Lower lobe of right lung (tissue), 2 donors: ENCODE measurements at regions not wholly inside any gene's neighbourhood (a gene's known extent, or its start where the extent isn't known, plus 50 kb on each side); places are given as distances from the start of the nearest gene placed in this dataset.

Experiments used
- ATAC-seq, 2 donors: fragments of 200-7000 bp; cut with Tn5 transposase; one replicate each; pipeline ENCODE4 v1.9.1; 2020 to 2022; ENCODE audit warnings: mild to moderate bottlenecking in 2 of 2, moderate library complexity in 2 of 2
- DNase-seq: peaks from one replicate; pipeline ENCODE4 v3.0.0-alpha.2; 2020
- H3K27ac ChIP-seq: fragments of 200-600 bp; one replicate; pipeline ENCODE4 v1.8.0; 2022
- H3K27me3 ChIP-seq: fragments of 200-600 bp; one replicate; pipeline ENCODE4 v1.8.0; 2022; ENCODE audit warnings: low read depth
- H3K36me3 ChIP-seq: fragments of 200-600 bp; one replicate; pipeline ENCODE4 v1.8.0; 2022; ENCODE audit warnings: mild to moderate bottlenecking
- H3K4me1 ChIP-seq: fragments of 200-600 bp; one replicate; pipeline ENCODE4 v1.8.0; 2022
- H3K4me3 ChIP-seq: fragments of 200-600 bp; one replicate; pipeline ENCODE4 v1.8.0; 2022; ENCODE audit warnings: mild to moderate bottlenecking
- H3K9me3 ChIP-seq: fragments of 200-600 bp; one replicate; pipeline ENCODE4 v1.8.0; 2022
- CTCF ChIP-seq: fragments of 200-600 bp; IDR thresholded peaks from one replicate; pipeline ENCODE4 v1.8.0; 2022; ENCODE audit warnings: antibody characterized with exemption, mild to moderate bottlenecking
- intact Hi-C: fragments of 100-400 bp; cut with DNase I; formaldehyde crosslinking; loops from one replicate; pipeline ENCODE4 v1.11.0; 2022
- donor health status: DM: no; HTN: yes; CAD: no; lungs with severe emphysema.

GRCh38 chr10:70974351-70974901, 86.1 kb upstream of the PCBD1 start:
- H3K9me3 ChIP-seq = peaks cover 7% of the 10 kb centered on the region
- DNase-seq = no peak
- H3K4me1 ChIP-seq = no peaks in the 10 kb centered on the region
- no peak overlapping the region for H3K27ac ChIP-seq
- no peak overlapping the region for H3K4me3 ChIP-seq
- no peak for TF ChIP-seq CTCF
- H3K27me3 ChIP-seq = peaks cover 7% of the 10 kb centered on the region
- H3K36me3 ChIP-seq = no peaks in the 10 kb centered on the region
- intact Hi-C loops = no loop called here
- ATAC-seq = no peak

- intact Hi-C loops = no loop called here
- H3K36me3 ChIP-seq = no peaks in the 10 kb centered on the region
- no peaks in the 10 kb centered on the region for H3K4me1 ChIP-seq
- no peak for ATAC-seq
- TF ChIP-seq CTCF = no peak
- no peak overlapping the region for H3K4me3 ChIP-seq
- DNase-seq = no peak
- no peak overlapping the region for H3K27ac ChIP-seq
- H3K27me3 ChIP-seq = peaks cover 7% of the 10 kb centered on the region
- H3K9me3 ChIP-seq = peaks cover 7% of the 10 kb centered on the region
Observed at GRCh38 chr10:70974920-70975319, 86.6 kb upstream of the PCBD1 start.

- ATAC-seq = no peak
- DNase-seq = no peak
- TF ChIP-seq CTCF = no peak
- Histone ChIP-seq H3K9me3 (peaks cover 7% of the 10 kb centered on the region), H3K27me3 (peaks cover 7% of the 10 kb centered on the region), H3K27ac (no peak overlapping the region), H3K4me1 (no peaks in the 10 kb centered on the region), H3K4me3 (no peak overlapping the region), H3K36me3 (no peaks in the 10 kb centered on the region)
- intact Hi-C loops = no loop called here
Observed at GRCh38 chr10:70976063-70976695, 87.8 kb upstream of the PCBD1 start.

- DNase-seq (no peak), ATAC-seq (no peak)
- no peak for TF ChIP-seq CTCF
- no peaks in the 10 kb centered on the region for H3K4me1 ChIP-seq
- no peaks in the 10 kb centered on the region for H3K36me3 ChIP-seq
- H3K9me3 ChIP-seq = no peaks in the 10 kb centered on the region
- peaks cover 7% of the 10 kb centered on the region for H3K27me3 ChIP-seq
- no peak overlapping the region for H3K4me3 ChIP-seq
- intact Hi-C loops = no loop called here
- no peak overlapping the region for H3K27ac ChIP-seq
Observed at GRCh38 chr10:70977625-70978024, 89.3 kb upstream of the PCBD1 start.

GRCh38 chr10:70978181-70978580, 89.8 kb upstream of the PCBD1 start:
- TF ChIP-seq CTCF = no peak
- intact Hi-C loops = no loop called here
- H3K36me3 ChIP-seq = no peaks in the 10 kb centered on the region
- H3K27me3 ChIP-seq = peaks cover 7% of the 10 kb centered on the region
- DNase-seq = no peak
- H3K4me1 ChIP-seq = no peaks in the 10 kb centered on the region
- H3K27ac ChIP-seq = no peak overlapping the region
- H3K9me3 ChIP-seq = no peaks in the 10 kb centered on the region
- no peak for ATAC-seq
- no peak overlapping the region for H3K4me3 ChIP-seq
